GM18498 (cell line): ENCODE measurements at regions not wholly inside any gene's neighbourhood (a gene's known extent, or its start where the extent isn't known, plus 50 kb on each side); places are given as distances from the start of the nearest gene placed in this dataset.

Experiments used
- ATAC-seq: cut with Tn5 transposase; IDR thresholded peaks from one replicate; pipeline ENCODE4 v1.9.1; 2021; ENCODE audit warnings: mild to moderate bottlenecking, moderate library complexity; ENCODE audit not compliant: unreplicated experiment

DNA sequence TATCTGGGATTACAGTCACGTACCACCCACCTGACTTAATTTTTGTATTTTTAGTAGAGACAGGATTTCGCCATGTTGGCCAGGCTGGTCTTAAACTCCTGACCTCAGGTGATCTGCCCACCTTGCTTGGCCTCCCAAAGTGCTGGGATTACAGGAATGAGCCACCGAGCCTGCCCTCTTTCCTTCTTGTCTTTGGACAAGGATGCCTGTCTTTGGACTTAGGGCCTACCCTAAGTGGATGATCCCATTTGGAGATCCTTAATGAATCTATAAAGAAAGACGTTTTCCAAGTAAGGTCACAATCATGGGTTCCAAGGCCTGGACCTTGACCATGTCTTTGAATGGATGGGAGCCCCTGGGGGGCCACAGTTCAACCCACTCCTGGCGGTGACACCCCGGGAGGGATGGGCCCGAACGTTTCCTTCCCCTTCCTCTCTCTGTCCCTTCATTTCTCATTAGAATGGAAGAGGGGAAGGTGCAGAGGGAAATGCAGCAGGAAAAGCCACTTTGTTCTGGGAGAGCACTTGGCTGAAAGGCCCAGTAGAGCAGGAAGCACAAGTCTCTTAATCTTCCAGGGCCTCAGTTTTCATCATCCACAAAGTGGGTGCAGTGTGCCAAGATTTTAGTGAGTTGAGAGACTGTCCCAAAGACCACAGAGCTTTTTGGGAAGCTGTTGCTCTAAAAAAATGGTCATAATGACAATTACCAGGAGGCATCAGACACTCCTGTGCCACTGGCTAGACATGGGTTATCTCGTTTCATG lies 353.3 kb downstream of the SEC14L1 start:
- no peak for ATAC-seq

DNA sequence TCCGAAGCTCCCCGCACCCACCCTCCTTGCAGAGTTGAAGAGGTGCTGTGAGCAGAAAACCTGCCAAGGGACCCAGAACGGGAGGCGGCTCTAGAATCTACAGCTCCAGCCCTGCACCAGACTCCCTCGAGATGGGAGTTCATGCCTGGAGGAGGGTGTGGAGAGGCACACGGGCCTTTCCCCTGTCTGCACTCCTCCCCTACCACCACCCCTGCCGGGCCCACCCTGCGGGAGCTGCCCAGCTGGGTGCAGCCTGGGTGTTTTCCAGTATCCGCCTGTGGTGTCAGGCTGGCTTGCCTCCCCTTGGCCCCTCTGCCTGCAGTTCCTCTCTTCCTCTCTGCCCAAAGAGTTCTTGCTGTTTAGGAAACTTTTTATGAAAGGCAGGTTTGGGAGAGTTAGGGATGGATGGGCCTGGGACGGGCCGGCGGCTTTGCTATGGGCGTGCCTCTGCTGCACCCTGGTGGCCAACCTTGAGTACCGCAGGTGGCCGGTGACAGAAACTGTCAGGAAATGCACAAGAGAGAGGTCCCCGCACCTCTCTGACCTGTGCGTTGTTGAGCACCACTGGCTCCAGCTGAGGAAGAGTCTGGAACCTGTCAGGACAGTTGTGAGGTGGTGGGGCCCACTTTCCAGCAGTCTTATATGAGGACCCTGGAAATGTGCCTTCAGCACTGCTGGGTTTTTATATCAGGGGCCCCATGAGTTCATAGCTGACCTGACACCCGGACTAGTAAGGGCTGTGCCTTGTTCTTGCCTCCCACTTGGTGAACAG lies 354.1 kb downstream of the SEC14L1 start:
- ATAC-seq = peak; percentile 54

DNA sequence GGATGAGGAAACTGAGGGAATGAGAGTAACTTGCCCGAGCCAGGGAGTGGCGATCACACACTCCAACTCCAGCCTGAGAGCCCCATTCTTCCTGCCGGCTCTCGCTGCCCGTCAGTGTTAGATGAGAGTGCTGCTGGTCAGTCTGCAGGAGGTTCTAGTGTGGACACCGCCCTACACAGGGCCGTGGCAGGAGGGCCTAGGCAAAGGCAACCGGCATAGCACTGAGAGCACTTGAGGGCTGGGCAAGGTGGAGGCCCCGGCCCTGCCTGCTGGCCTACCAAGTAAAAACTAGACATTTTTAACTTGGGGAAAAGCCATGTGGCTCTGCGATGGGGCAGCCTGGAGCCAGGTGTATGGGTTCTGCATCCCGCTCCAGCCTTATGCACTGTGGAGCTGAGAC lies 354.8 kb downstream of the SEC14L1 start:
- ATAC-seq = no peak

DNA sequence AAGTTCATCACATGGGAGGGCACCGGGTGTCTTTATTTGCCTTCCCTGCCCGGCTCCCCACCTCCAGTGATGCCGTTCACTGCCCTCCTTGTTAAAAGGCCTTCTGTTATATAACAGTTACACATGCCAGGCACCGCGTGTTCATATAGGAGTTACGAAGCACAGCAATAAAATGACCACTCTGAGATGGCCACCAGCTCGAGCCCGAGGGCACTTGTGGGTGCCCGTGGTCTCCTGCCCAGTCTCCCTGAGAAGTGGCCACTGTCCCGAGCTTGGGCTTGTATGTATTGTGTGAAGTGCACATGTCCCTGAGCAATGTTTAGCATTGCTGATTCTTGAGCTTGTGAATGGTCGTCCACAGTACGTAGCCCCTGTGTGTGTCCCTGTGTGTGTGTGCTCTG lies 355.6 kb downstream of the SEC14L1 start:
- no peak for ATAC-seq

DNA sequence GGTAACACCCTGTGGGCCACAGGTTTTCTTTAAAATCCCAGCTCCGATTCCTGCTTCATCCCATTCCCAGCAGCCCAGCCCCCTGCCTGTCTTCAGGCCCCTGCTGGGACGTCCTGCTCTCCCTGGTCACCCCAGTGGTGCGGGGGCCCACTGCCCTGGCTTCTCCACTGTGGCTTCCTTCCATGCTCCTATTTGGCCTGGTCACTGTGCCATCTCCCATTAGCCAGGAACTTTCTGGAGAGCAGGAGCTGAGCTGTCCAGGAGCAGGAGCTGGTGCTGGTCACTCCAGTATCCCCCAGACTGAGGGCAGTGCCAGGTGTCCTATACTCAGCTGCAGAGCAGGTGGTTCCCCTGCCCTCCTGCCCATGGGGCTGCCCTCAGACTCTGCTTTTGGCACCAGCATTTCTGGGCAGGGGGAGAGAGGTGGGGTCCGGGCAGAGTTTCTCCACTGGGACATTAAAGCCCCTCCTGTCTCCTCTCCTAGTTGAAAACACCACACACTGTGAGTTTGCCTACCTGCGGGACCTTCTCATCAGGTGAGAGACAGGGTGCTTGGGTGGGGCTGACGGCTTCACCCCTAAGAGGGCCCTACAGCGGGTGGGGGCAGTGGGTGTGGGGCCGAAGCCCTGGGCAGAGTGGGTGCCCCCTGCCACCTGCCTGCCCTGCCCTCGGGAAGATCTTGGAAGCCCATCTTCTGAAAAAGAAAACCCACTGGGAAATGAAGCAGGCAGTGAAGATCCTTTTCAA lies 356.2 kb downstream of the SEC14L1 start:
- ATAC-seq = no peak

DNA sequence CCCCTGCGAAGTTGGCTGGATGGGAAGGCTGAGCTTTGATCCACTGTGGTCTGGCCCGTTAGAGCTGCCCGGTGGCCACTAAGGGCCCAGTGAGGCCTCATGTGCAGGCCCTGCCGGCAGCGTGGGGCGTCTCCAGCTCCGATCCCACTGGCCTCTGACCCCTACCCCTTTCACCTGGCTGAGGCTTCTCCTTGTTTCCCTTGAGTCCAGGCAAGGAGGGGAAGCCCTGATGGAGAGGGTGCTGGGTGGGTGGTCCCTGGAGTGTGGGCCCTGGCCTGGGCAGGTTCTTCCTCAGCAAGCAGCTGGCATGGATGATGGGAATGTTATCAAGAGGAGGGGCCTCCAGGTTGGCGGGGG lies 356.8 kb downstream of the SEC14L1 start:
- no peak for ATAC-seq

DNA sequence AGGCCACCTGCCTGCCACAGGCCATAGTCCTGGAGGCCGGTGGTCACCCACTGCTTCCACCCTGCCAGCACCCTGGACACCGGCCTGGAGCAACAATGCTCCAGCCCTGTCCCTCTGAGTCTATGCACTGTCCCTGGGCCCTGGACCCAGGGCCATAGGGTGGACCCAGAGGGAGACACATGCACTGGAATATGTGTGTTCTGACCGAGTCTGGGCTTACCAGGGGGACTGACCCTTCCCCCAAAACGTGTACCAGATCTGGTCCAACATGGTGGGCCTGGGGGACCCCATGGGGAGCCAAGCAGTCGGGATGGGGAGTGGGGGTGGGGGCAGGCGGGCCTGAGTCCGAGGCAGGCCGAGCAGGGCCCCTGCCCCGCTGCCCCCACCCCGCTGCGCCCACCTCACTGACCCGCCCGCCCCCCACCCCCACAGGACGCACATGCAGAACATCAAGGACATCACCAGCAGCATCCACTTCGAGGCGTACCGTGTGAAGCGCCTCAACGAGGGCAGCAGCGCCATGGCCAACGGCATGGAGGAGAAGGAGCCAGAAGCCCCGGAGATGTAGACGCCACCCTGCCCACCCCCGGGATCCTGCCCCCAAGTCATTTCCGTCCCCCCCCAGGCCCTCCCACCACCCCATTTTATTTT lies 357.4 kb downstream of the SEC14L1 start:
- ATAC-seq = no peak

DNA sequence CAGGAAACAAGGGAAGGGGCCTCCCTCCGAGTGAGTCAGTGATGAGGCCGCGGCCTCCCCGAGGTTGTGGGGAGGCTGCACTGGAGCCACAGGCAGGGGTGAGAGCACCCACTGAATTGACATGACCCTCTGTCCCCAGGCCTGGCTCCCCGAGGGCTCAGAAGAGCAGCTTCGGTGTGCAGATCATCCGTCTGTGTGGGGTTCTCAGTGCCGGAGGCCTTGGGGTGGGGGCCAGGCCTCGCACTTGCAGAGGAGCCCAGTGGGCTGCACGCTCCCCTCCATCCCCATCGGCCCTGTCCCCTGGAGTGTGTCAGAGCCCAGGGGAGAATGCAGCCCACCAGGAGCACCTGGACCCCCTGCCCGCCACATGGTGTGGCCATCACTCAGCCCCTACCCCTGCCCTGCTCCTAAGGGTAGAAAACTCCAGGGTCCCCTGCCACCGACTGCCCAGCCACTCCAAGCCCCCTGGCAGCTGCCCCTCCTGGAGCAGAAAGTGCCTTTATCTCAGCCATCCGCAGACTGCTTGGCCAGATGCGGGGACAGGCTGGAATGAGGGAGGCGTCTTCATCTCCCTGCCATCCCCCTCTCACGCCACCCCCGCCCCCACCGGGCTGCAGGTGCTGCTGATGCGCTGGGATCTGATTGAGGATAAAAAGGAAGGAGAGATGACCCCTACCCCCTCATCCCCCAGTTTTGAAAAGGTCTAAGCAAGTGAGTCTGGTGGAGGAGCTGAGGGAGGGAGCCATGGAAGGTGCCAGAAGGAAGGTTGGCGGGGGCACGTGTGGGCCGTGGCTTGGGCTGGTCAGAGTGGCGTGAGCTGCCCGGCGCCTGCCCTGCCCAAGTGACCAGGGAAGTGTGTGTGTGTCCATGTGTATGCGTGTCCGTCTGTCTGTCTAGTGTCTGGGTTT lies 358.3 kb downstream of the SEC14L1 start:
- ATAC-seq = no peak

DNA sequence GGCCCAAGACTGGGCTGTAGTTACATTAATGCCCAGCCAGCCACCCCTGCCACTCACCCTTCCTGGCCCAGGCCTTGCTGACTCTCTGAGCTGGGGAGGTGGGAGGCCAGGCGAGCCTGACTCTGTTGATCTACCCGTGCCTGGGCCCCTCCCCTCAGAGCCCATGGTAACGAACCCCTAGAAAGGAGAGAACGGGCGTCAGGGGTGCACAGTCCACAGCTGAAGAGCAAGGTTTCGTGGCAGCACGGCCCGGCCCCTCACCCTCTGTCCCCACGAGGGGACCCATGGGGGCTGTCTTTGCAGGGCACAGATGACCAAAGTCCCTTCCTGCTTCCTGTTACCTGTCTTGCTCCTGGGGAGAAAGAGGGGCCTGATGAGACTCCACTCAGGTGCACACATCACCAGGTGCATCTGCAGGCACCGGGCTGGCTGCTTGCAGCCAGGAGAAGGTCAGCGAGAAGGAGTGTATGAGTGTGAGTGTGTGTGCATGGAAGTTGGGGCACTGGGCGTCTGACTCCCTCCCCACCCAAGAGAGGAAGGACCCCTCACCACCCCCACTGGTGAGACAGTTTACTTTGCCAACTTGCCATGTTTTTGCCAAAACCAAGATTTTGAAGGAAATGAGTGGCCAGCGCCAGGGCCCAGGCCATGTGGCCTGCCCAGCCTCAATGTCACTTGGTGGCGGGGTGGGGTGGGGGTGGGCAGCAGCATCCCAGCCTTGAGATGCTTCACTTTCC lies 359.1 kb downstream of the SEC14L1 start:
- ATAC-seq = no peak

DNA sequence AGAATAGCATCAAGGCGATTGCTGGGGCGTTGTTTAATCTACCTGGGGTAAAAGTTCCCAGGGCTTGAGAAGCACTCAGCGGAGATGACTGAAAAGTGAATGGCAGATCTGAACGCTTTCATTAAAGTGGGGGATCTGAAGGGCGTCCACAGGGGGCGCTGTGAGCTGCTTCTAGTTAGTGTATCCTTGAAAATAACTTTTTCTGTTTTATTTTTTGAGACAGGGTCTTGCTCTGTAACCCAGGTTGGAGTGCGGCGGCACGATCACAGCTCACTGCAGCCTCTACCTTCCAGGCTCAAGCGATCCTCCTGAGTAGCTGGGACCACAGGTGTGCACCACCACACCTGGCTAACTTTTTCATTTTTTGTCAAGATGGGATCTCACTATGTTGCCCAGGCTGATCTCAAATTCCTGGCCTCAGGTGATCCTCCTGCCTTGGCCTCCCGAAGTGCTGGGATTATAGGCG lies 360.4 kb downstream of the SEC14L1 start:
- no peak for ATAC-seq

DNA sequence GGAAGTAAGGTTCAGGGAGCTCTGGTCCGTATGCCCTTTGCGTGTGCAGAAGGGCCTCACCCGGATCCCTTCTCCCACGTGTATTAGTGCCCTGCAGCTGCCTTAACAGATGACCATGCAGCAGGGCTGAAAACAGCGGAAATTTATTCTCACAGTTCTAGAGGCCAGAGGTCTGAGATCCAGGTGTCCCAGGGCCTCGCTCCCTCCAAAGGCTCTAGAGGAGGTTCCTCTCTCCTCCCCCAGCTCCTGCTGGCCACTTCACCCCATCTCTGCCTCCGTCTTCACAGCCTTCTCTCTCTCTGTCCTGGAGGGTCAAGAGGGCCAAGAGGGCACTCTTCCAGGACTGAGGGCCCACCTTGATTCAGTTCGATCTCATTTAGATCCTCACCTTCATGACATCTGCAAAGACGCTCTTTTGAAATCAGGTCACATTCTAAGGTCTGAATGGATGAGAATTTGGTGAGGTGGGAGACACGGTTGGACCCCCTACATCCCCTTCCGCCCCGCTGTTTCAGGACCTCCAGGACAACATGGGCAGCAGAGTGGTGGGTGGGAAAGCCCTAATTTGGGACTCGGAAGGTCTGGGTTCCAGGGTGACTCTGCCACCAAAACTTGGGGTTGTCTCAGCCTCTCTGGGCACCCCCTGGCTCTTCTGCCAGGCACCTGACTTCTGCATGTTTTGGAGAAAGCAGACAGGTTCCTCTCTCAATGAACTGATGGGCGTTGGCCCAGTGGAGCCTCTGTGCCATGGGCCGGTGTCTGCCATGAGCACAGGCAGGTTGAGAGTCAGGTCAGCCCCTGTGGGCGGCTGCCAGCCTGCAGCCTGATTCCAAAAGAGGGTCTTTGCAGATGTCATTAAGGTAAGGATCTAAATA lies 361.2 kb downstream of the SEC14L1 start:
- ATAC-seq = no peak

DNA sequence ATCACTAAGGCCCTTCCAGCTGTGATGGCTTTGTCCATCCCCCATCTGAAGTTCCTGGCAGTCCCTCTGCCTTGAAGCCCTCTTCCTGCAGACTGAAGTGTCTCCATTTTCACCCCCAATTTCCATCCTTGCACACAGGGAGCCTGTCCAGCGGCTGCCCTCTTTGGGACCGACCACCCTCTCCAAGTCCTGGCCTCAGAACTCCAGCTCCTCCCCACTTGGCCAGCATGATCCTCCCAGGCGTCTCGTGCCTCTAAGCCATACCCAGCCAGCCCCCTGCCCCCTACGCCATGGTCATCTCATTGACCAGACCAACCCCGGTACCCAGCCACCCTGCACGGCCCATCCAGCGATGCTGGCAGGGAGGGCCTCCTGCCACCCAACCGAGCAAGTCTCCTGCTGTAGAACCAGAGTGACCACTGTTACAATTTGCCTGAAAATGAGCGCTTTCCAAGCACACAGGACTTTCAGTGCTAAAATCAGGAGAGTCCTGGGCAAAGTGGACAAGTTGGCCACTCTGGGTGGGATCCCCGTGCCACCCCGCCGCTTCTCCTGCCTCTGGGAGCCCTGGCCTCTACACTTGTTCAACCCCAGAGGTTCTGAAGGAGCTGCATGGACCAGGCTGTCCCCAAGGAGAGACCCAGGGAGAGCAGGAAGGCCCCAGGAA lies 362.0 kb downstream of the SEC14L1 start:
- no peak for ATAC-seq

DNA sequence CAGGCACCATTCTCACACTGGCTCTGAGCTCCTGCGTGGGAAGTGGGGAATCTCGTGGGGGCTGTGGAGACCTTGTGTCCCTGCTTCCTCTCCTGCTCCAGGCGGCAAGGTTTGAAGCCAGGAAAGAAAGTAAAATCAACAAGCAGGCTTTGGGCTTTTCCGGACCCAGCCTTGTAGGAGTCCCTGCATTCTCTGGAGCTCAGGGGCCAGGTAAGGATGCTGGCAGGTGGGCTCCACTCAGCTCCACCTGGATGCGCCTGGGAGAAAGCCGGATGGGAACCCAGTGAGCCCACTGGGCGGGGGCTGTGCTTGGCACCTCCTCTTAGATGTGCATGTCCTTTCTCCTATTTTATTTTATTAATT lies 362.5 kb downstream of the SEC14L1 start:
- no peak for ATAC-seq

DNA sequence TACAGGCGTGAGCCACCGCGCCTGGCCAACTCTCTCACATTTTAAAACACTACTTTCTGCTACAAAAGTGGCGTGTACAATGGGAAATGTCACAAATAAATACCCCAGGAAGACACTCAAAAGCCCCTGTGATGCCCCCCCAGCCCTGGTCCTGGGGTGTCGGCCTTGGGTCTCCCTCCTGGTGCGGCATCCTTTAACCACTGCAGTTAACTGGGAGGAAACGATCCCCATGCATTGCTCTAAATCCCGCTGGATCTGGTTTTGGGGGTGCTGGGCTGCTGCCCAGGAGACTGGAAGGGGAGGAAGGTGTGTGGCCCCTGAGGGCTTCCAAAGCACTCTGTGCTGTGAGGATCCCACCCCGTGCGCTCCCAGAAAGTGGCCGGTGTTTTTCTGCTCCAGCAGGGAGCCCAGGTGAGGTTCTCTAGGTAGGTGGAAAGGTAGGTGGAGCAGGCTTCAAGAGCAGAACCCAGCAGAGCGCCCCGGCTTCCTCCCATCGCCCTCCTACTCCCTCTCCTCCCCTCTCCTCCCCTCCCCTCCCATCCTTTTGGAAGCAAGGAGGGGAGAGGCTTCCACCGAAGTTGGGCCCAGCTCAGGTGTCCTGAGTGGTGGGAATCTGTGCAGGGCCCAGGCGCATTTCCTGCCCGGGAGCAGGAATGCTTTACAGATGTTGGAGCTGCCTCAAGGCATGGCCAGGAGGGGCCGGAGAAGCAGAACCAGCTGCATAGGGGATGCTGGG lies 363.3 kb downstream of the SEC14L1 start:
- no peak for ATAC-seq

DNA sequence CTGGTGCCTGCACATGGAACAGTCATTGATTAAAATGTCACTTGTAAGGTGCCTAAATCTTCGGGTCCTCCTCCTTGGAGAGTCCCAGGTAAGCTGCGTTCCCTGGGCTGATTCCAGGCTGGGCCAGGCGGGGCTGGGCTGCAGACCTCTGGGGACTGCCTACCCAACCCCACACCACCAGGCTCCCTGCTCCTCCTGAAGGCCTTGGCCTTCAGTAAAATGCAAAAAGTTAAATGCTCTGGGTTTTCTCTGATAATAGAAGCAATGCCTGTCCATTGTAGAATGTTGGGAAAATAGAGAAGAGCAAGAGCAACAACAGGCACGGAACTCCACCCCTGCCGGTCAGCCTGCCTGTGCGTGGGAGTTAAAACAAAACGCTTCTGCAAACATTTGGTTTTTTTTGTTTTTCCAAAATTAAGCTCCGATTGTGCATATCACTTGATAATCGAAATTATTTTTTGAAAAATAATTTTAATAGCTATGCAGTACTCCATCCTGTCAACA lies 363.9 kb downstream of the SEC14L1 start:
- ATAC-seq = no peak

DNA sequence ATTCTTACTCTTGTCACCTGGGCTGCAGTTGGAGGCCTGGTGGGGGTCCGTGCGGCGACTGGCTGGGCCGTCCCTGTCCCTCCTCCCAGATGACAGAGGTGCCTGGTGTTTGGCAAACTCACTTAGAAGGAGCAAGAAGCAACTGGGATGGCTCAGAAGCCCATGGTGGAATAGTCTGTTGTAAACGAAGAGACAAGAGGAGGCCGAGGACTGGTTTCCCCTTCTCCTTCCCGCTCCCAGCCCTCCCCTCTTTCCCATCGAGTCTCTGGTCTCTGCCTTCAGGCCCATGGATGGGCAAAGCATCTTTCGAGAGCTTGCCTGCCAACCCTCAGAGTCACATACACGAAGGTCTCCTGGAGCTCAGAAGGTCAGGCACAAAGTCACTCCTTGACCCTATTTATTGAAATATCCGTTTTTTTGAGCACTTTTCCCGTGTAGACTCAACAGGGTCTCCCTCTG lies 364.4 kb downstream of the SEC14L1 start:
- ATAC-seq = no peak

DNA sequence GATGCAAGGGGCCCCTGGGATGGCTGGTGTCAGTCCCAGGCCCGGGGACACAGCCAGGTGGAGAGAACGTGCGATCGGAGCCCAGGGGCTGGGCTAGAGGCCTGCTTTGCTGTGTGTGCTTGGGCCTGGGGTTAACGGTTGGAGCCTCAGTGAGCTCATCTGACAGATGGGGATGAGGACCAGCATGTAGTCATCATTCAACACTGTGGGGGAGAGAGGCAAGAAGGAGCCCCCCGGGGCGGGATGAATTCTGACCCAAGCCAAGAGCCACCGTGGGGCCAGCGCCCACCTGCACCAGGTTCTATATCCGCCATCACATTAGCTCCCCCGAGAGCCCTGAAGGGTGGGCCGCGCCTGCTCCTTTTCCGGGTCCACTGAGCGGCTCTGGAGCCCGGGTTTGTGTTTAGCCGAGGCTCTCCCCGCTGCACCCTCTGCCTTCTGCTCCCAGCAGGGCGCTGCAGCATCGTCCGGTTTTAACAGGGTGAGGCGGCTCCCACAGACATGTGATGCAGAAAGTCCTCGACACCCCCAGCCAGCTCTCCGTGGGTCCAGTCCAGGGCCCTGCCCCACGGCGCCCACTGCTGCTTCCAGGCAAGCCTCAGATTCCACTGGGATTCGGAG lies 365.7 kb downstream of the SEC14L1 start:
- no peak for ATAC-seq
